ENCODE measurements at regions not wholly inside any gene's neighbourhood (a gene's known extent, or its start where the extent isn't known, plus 50 kb on each side); places are given as distances from the start of the nearest gene placed in this dataset.

- no peak overlapping the region for H3K27ac ChIP-seq (ENCODE audit: control insufficient read depth, insufficient read depth, low read length)
- H3K9ac ChIP-seq (ENCODE audit: control insufficient read depth, extremely low read depth, insufficient read depth, low read length) = no peak overlapping the region
- no peaks in the 10 kb centered on the region for H3K36me3 ChIP-seq (ENCODE audit: control insufficient read depth in 2 of 2, extremely low read depth in 1 of 2, insufficient read depth in 2 of 2, low read length in 2 of 2)
- no peak overlapping the region for H2AFZ ChIP-seq (ENCODE audit: control insufficient read depth, low read length)
- no peaks in the 10 kb centered on the region for H3K27me3 ChIP-seq (ENCODE audit: control insufficient read depth, extremely low read depth, insufficient read depth, low read length)
- no peaks in the 10 kb centered on the region for H3K9me1 ChIP-seq (ENCODE audit: control insufficient read depth, extremely low read depth, insufficient read depth, low read length)
- dilution Hi-C loops (cut with MboI; ENCODE audit: extremely low pct_ligation_motif_present, low sequenced_read_pairs) = no loop called here
- no peaks in the 10 kb centered on the region for H4K20me1 ChIP-seq (ENCODE audit: control insufficient read depth, extremely low read depth, insufficient read depth, low read length)
- FAIRE-seq (no peak), DNase-seq (ENCODE audit: low read depth, low spot score) (no peak)
- H3K9me3 ChIP-seq (ENCODE audit: control insufficient read depth, low read depth, low read length) = no peaks in the 10 kb centered on the region
- peaks cover 27% of the 10 kb centered on the region for H3K4me1 ChIP-seq (ENCODE audit: control insufficient read depth, extremely low read depth, insufficient read depth, low read length)
- no peak overlapping the region for H3K4me3 ChIP-seq (ENCODE audit: control insufficient read depth in 2 of 3, extremely low read depth in 1 of 3, insufficient read depth in 2 of 3, low read depth in 1 of 3, low read length in 3 of 3)
- TF ChIP-seq EZH2 (IDR thresholded peaks at IDR 0.05; ENCODE audit: low read length) (no peak), CTCF (optimal IDR thresholded peaks at IDR 0.05 in 1 of 3, IDR thresholded peaks at IDR 0.05 in 1 of 3, conservative IDR thresholded peaks at IDR 0.05 in 1 of 3; ENCODE audit: extremely low read depth in 1 of 3, insufficient read depth in 2 of 3, low read length in 3 of 3) (no peak)
- no peaks in the 10 kb centered on the region for H3K79me2 ChIP-seq (ENCODE audit: control insufficient read depth, insufficient read depth, low read length)
- no peak overlapping the region for H3K4me2 ChIP-seq (ENCODE audit: control insufficient read depth, extremely low read depth, insufficient read depth, low read depth, low read length)
Measured at GRCh38 chr18:57928466-57928865, 115.6 kb upstream of the NEDD4L start.

GRCh38 chr18:57927511-57927910 is 116.5 kb upstream of the NEDD4L start:
- H3K4me2 ChIP-seq (ENCODE audit: control insufficient read depth, extremely low read depth, insufficient read depth, low read depth, low read length) = no peak overlapping the region

More at GRCh38 chr18:57927511-57927910, 116.5 kb upstream of the NEDD4L start:
- H3K4me3 ChIP-seq (ENCODE audit: control insufficient read depth in 2 of 3, extremely low read depth in 1 of 3, insufficient read depth in 2 of 3, low read depth in 1 of 3, low read length in 3 of 3) = no peak overlapping the region
- no peaks in the 10 kb centered on the region for H3K36me3 ChIP-seq (ENCODE audit: control insufficient read depth in 2 of 2, extremely low read depth in 1 of 2, insufficient read depth in 2 of 2, low read length in 2 of 2)
- H3K9me3 ChIP-seq (ENCODE audit: control insufficient read depth, low read depth, low read length) = no peaks in the 10 kb centered on the region
- no peak overlapping the region for H3K9ac ChIP-seq (ENCODE audit: control insufficient read depth, extremely low read depth, insufficient read depth, low read length)
- no peak for DNase-seq (ENCODE audit: low read depth, low spot score)
- H3K9me1 ChIP-seq (ENCODE audit: control insufficient read depth, extremely low read depth, insufficient read depth, low read length) = no peaks in the 10 kb centered on the region
- H4K20me1 ChIP-seq (ENCODE audit: control insufficient read depth, extremely low read depth, insufficient read depth, low read length) = no peaks in the 10 kb centered on the region
- TF ChIP-seq EZH2 (IDR thresholded peaks at IDR 0.05; ENCODE audit: low read length) (no peak), CTCF (optimal IDR thresholded peaks at IDR 0.05 in 1 of 3, IDR thresholded peaks at IDR 0.05 in 1 of 3, conservative IDR thresholded peaks at IDR 0.05 in 1 of 3; ENCODE audit: extremely low read depth in 1 of 3, insufficient read depth in 2 of 3, low read length in 3 of 3) (no peak)
- H3K27ac ChIP-seq (ENCODE audit: control insufficient read depth, insufficient read depth, low read length) = no peak overlapping the region
- peaks cover 27% of the 10 kb centered on the region for H3K4me1 ChIP-seq (ENCODE audit: control insufficient read depth, extremely low read depth, insufficient read depth, low read length)
- no peak overlapping the region for H2AFZ ChIP-seq (ENCODE audit: control insufficient read depth, low read length)
- FAIRE-seq = no peak
- H3K79me2 ChIP-seq (ENCODE audit: control insufficient read depth, insufficient read depth, low read length) = no peaks in the 10 kb centered on the region
- H3K27me3 ChIP-seq (ENCODE audit: control insufficient read depth, extremely low read depth, insufficient read depth, low read length) = no peaks in the 10 kb centered on the region
- dilution Hi-C loops (cut with MboI; ENCODE audit: extremely low pct_ligation_motif_present, low sequenced_read_pairs) = no loop called here

All from keratinocyte (primary cell).